CD14-positive monocyte (primary cell): ENCODE measurements at regions not wholly inside any gene's neighbourhood (a gene's known extent, or its start where the extent isn't known, plus 50 kb on each side); places are given as distances from the start of the nearest gene placed in this dataset.
A peak's percentile ranks its signal among the peaks of the same experiment; 100 is the strongest.

Source experiments
- DNase-seq, 3 donors: peaks; one replicate each; pipeline ENCODE4 v3.0.0-alpha.2; 2011 to 2022
- H2AFZ ChIP-seq: 2 replicates; pipeline ENCODE4 v1.6.0; 2012; ENCODE audit warnings: mild to moderate bottlenecking, low read depth, low read length, inconsistent platforms; ENCODE audit not compliant: insufficient read depth, poor library complexity, severe bottlenecking
- H3K27ac ChIP-seq, 2 donors: 1 replicate in 1 of 2; 2 replicates in 1 of 2; pipeline ENCODE4 v1.5.1; 2012 to 2013; ENCODE audit warnings: low read length in 2 of 2, control low read depth in 1 of 2, inconsistent platforms in 1 of 2, low read depth in 1 of 2, mild to moderate bottlenecking in 1 of 2
- H3K27me3 ChIP-seq, 2 donors: one replicate each; pipeline versions ENCODE4 v1.6.0 to v1.6.1; 2011 to 2013; ENCODE audit warnings: low read length in 2 of 2; ENCODE audit not compliant: control insufficient read depth in 2 of 2, insufficient read depth in 2 of 2
- H3K36me3 ChIP-seq, 2 donors: replicated peaks in 1 of 2; 1 replicate in 1 of 2; 2 replicates in 1 of 2; pipeline versions ENCODE4 v1.5.1 to v1.6.1; 2012 to 2013; ENCODE audit warnings: low read length in 2 of 2, control low read depth in 1 of 2, inconsistent platforms in 1 of 2, mild to moderate bottlenecking in 1 of 2; ENCODE audit not compliant: insufficient read depth in 2 of 2, control insufficient read depth in 1 of 2
- H3K4me1 ChIP-seq, 2 donors: 1 replicate in 1 of 2; 2 replicates in 1 of 2; pipeline versions ENCODE4 v1.5.1 to v1.6.1; 2012 to 2013; ENCODE audit warnings: low read length in 2 of 2, control low read depth in 1 of 2, inconsistent platforms in 1 of 2, mild to moderate bottlenecking in 1 of 2, moderate library complexity in 1 of 2; ENCODE audit not compliant: insufficient read depth in 2 of 2, control insufficient read depth in 1 of 2
- H3K4me2 ChIP-seq: replicated peaks from 2 replicates; pipeline ENCODE3; 2012; ENCODE audit warnings: low read length, moderate library complexity, mild to moderate bottlenecking; ENCODE audit not compliant: poor library complexity, severe bottlenecking; ENCODE audit errors: extremely low read depth
- H3K4me3 ChIP-seq, 3 experiments: fragments of 200-600 bp in 1 of 3; sonication (generic) in 1 of 3; replicated peaks in 1 of 3; 1 replicate in 2 of 3; 2 replicates in 1 of 3; pipeline ENCODE4 v1.5.1; 2011 to 2013; ENCODE audit warnings: low read length in 3 of 3, mild to moderate bottlenecking in 3 of 3, control low read depth in 2 of 3, low read depth in 2 of 3, inconsistent platforms in 1 of 3, moderate library complexity in 1 of 3
- H3K79me2 ChIP-seq: 2 replicates; pipeline ENCODE4 v1.6.0; 2012; ENCODE audit warnings: mild to moderate bottlenecking, control low read depth, inconsistent platforms, low read length, moderate library complexity; ENCODE audit not compliant: insufficient read depth
- H3K9ac ChIP-seq: 2 replicates; pipeline ENCODE4 v1.6.0; 2017; ENCODE audit warnings: low read length, mild to moderate bottlenecking; ENCODE audit not compliant: insufficient read depth, poor library complexity, severe bottlenecking
- H3K9me3 ChIP-seq, 2 donors: replicated peaks in 1 of 2; 1 replicate in 1 of 2; 2 replicates in 1 of 2; pipeline versions ENCODE4 v1.5.1 to v1.6.1; 2012 to 2013; ENCODE audit warnings: low read length in 2 of 2, control low read depth in 1 of 2; ENCODE audit not compliant: control insufficient read depth in 1 of 2, insufficient read depth in 1 of 2
- H4K20me1 ChIP-seq: 2 replicates; pipeline ENCODE4 v1.6.0; 2012; ENCODE audit warnings: mild to moderate bottlenecking, low read length, control low read depth, moderate library complexity; ENCODE audit not compliant: insufficient read depth
- H3K27ac Mint-ChIP-seq, 7 donors: one replicate each; pipeline ENCODE4 v1.8.0; 2020; ENCODE audit warnings: mild to moderate bottlenecking in 7 of 7, mixed read lengths in 7 of 7, moderate library complexity in 6 of 7, inconsistent platforms in 2 of 7
- H3K27me3 Mint-ChIP-seq, 3 donors: one replicate each; pipeline ENCODE4 v1.8.0; 2021 to 2022; ENCODE audit warnings: low read depth in 3 of 3, mild to moderate bottlenecking in 3 of 3, mixed read lengths in 3 of 3, moderate library complexity in 3 of 3, inconsistent platforms in 1 of 3
- H3K36me3 Mint-ChIP-seq, 2 donors: one replicate each; pipeline ENCODE4 v1.8.0; 2020; ENCODE audit warnings: mixed read lengths in 2 of 2, inconsistent platforms in 1 of 2, mild to moderate bottlenecking in 1 of 2
- H3K4me1 Mint-ChIP-seq: one replicate; pipeline ENCODE4 v1.8.0; 2020; ENCODE audit warnings: mild to moderate bottlenecking, mixed read lengths
- H3K4me3 Mint-ChIP-seq, 2 donors: one replicate each; pipeline ENCODE4 v1.8.0; 2020; ENCODE audit warnings: mild to moderate bottlenecking in 2 of 2, mixed read lengths in 2 of 2, moderate library complexity in 1 of 2
- H3K9me3 Mint-ChIP-seq, 7 donors: one replicate each; pipeline ENCODE4 v1.8.0; 2020 to 2022; ENCODE audit warnings: mixed read lengths in 7 of 7, mild to moderate bottlenecking in 6 of 7, moderate library complexity in 6 of 7, inconsistent platforms in 2 of 7
- CTCF ChIP-seq: fragments of 200-600 bp; IDR thresholded peaks from one replicate; pipeline ENCODE4 v1.8.0; 2022; ENCODE audit warnings: antibody characterized with exemption, mild to moderate bottlenecking
- WGBS: methylation state at CpG from one replicate; pipeline ENCODE4 v1.1.5; 2013; ENCODE audit warnings: missing lambda C conversion rate; ENCODE audit not compliant: insufficient coverage; 5-methylcytosine and 5-hydroxymethylcytosine counted together
- intact Hi-C, 2 donors: fragments of 100-400 bp; cut with micrococcal nuclease; formaldehyde crosslinking; loops; one replicate each; pipeline versions ENCODE4 v1.15.0 to v1.15.1; 2023

GRCh38 chr16:65254144-65254543 lies 132.3 kb upstream of the CDH11 start:
- Histone ChIP-seq H4K20me1 (no peaks in the 10 kb centered on the region), H3K9ac (no peak overlapping the region), H3K4me1 (no peaks in the 10 kb centered on the region), H3K36me3 (no peaks in the 10 kb centered on the region), H3K4me2 (no peak overlapping the region), H3K79me2 (no peaks in the 10 kb centered on the region), H3K4me3 (no peak overlapping the region), H3K27me3 (no peaks in the 10 kb centered on the region), H3K9me3 (no peaks in the 10 kb centered on the region), H2AFZ (no peak overlapping the region), H3K27ac (no peak overlapping the region)
- peak overlapping the region in 1 of 7 donors; percentile 11 for H3K27ac Mint-ChIP-seq
- intact Hi-C loops: no loop called here
- no peak for TF ChIP-seq CTCF
- peaks cover 0 to 2% (median 0%) of the 10 kb centered on the region in 3 donors for H3K27me3 Mint-ChIP-seq
- H3K9me3 Mint-ChIP-seq: no peaks in the 10 kb centered on the region
- no peak for DNase-seq
- no peaks in the 10 kb centered on the region for H3K4me1 Mint-ChIP-seq
- H3K4me3 Mint-ChIP-seq: no peak overlapping the region
- no CpG with 5 or more reads among the region's 1 CpG for WGBS
- no peaks in the 10 kb centered on the region for H3K36me3 Mint-ChIP-seq

DNA sequence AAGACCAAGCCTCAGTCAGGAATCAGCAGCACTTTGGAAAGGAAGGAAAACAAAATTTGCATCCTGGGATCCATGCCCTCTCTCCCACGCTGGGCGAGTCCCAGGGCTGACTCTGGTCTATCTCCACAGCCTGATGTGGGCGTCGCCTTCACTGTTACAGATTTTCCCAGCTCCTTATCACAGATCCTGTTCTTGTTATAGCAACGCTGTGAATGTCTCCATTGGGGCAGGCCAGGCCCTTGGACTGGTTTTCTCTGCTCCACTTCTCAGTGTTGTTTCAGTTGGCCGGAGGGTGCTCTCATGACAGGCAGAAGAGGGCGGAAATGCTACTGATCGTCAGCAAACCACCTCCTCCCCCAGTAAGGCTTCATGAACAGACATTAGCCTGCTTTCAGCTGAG lies 127.9 kb upstream of the CDH11 start:
- Histone ChIP-seq H3K9me3 (no peaks in the 10 kb centered on the region), H3K4me2 (no peak overlapping the region), H3K79me2 (no peaks in the 10 kb centered on the region), H4K20me1 (no peaks in the 10 kb centered on the region), H3K4me1 (no peaks in the 10 kb centered on the region), H3K27me3 (no peaks in the 10 kb centered on the region), H3K9ac (no peak overlapping the region), H2AFZ (no peak overlapping the region), H3K27ac (no peak overlapping the region), H3K4me3 (no peak overlapping the region), H3K36me3 (no peaks in the 10 kb centered on the region)
- DNase-seq: no peak
- peaks cover 0 to 2% (median 0%) of the 10 kb centered on the region in 7 donors for H3K9me3 Mint-ChIP-seq
- peaks cover 0 to 2% (median 0%) of the 10 kb centered on the region in 3 donors for H3K27me3 Mint-ChIP-seq
- no peak overlapping the region for H3K27ac Mint-ChIP-seq
- TF ChIP-seq CTCF: no peak
- 79% methylated on average over 6 of the region's 8 CpGs for WGBS
- intact Hi-C loops: no loop called here
- H3K4me3 Mint-ChIP-seq: no peak overlapping the region
- no peaks in the 10 kb centered on the region for H3K36me3 Mint-ChIP-seq
- no peaks in the 10 kb centered on the region for H3K4me1 Mint-ChIP-seq
